MCF 10A (cell line): ENCODE measurements at regions not wholly inside any gene's neighbourhood (a gene's known extent, or its start where the extent isn't known, plus 50 kb on each side); places are given as distances from the start of the nearest gene placed in this dataset.

ENCODE experiments used
- BruUV-seq: library from RNA; stranded (reverse); fragments of 400-500 nt; replicated peaks from 2 replicates; lab custom pipeline; 2021; lab: Mats Ljungman, UMichigan
- CTCF ChIA-PET: fragments of 300-600 bp; sonication (Branson Sonifier 250); formaldehyde crosslinking; extraction: SDS; loops from one replicate; lab custom pipeline; 2021; ENCODE audit warnings: antibody characterized with exemption, inconsistent platforms; lab: Yijun Ruan, JAX
- POLR2A ChIA-PET: fragments of 300-600, 350-650 bp; sonication (Branson Sonifier 250); formaldehyde crosslinking; extraction: SDS; loops from one replicate; lab custom pipeline; 2020; ENCODE audit warnings: antibody characterized with exemption, inconsistent platforms; lab: Yijun Ruan, JAX
- DNase-seq: peaks from one replicate; pipeline ENCODE4 v3.0.0-alpha.2; 2018; ENCODE audit not compliant: unreplicated experiment
- H3K27ac Mint-ChIP-seq: one replicate; pipeline ENCODE4 v1.8.0; 2022; ENCODE audit warnings: mild to moderate bottlenecking, low read depth, mixed read lengths; ENCODE audit not compliant: unreplicated experiment
- H3K27me3 Mint-ChIP-seq: one replicate; pipeline ENCODE4 v1.8.0; 2022; ENCODE audit warnings: mixed read lengths; ENCODE audit not compliant: insufficient read depth, unreplicated experiment
- H3K36me3 Mint-ChIP-seq: one replicate; pipeline ENCODE4 v1.8.0; 2022; ENCODE audit warnings: mild to moderate bottlenecking, moderate library complexity, mixed read lengths; ENCODE audit not compliant: insufficient read depth, unreplicated experiment
- H3K4me1 Mint-ChIP-seq: one replicate; pipeline ENCODE4 v1.8.0; 2022; ENCODE audit warnings: mixed read lengths; ENCODE audit not compliant: insufficient read depth, unreplicated experiment
- H3K4me3 Mint-ChIP-seq: one replicate; pipeline ENCODE4 v1.8.0; 2022; ENCODE audit warnings: mild to moderate bottlenecking, moderate library complexity, mixed read lengths; ENCODE audit not compliant: unreplicated experiment
- H3K9me3 Mint-ChIP-seq: one replicate; pipeline ENCODE4 v1.8.0; 2022; ENCODE audit warnings: mixed read lengths; ENCODE audit not compliant: unreplicated experiment
- CTCF ChIP-seq: fragments of 200-600 bp; IDR thresholded peaks from one replicate; pipeline ENCODE4 v1.8.0; 2022; ENCODE audit warnings: antibody characterized with exemption, mild to moderate bottlenecking; ENCODE audit not compliant: unreplicated experiment
- intact Hi-C: fragments of 100-400 bp; cut with micrococcal nuclease; formaldehyde crosslinking; loops from 2 replicates; pipeline ENCODE4 v1.14.1; 2022

GRCh38 chr10:36994886-36995285 lies 130.5 kb upstream of the ANKRD30A start:
- Mint-ChIP-seq H3K4me1 (no peaks in the 10 kb centered on the region), H3K27ac (no peak overlapping the region), H3K36me3 (no peaks in the 10 kb centered on the region), H3K27me3 (peaks cover 11% of the 10 kb centered on the region), H3K9me3 (no peaks in the 10 kb centered on the region), H3K4me3 (no peak overlapping the region)
- ChIA-PET POLR2A (no interaction called here), CTCF (interaction anchor here (0.9 kb wide), 1 partner anchor 501 kb away, joined by 3 read pairs; no protein-coding TSS in a partner anchor)
- BruUV-seq: no TSS peak
- no peak for DNase-seq
- intact Hi-C loops: no loop called here
- TF ChIP-seq CTCF: no peak

DNA sequence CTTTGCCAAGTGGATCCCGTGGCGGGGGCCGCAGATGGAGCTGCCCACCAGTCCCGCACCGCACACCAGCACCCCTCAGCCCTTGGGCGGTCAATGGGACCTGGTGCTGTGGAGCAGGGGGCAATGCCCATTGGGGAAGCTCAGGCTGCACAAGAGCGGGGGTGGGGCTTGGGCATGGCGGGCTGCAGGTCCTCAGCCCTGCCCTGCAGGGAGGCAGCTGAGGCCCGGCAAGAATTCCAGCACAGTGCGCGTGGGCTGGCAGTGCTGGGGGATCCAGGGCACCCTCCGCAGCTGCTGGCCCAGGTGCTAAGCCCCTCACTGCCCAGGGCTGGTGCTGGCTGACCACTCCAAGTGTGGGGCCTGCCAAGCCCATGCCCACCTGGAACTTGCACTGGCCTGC lies 136.2 kb upstream of the ANKRD30A start:
- no peak overlapping the region for H3K27ac Mint-ChIP-seq
- no peaks in the 10 kb centered on the region for H3K9me3 Mint-ChIP-seq
- POLR2A ChIA-PET: no interaction called here
- DNase-seq: no peak
- CTCF ChIA-PET: no interaction called here
- H3K4me1 Mint-ChIP-seq: no peaks in the 10 kb centered on the region
- no peak for TF ChIP-seq CTCF
- no TSS peak for BruUV-seq
- no peaks in the 10 kb centered on the region for H3K36me3 Mint-ChIP-seq
- no peak overlapping the region for H3K4me3 Mint-ChIP-seq
- intact Hi-C loops: no loop called here
- H3K27me3 Mint-ChIP-seq: peaks cover 49% of the 10 kb centered on the region

DNA sequence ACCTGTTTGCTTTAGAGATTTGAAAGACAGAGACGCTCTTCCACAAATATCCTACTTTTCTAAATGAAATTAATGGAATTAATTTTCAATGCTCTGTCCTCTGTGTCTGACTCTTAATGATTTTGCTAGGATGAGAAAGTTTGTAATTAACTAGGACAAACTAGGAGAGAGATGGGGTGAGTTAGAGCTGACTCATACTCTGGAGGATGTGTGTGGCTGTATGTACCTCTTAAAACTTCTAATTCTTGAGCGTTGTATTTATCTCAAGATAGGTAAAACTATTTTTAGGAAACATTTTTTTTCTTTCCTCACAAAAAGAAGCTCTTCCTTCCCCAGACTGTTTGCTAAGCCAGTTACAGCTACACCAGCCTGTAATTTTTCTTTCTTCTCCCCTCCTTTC lies 178.8 kb upstream of the ANKRD30A start:
- peaks cover 4% of the 10 kb centered on the region for H3K4me1 Mint-ChIP-seq
- H3K4me3 Mint-ChIP-seq: no peak overlapping the region
- H3K27ac Mint-ChIP-seq: no peak overlapping the region
- H3K36me3 Mint-ChIP-seq: no peaks in the 10 kb centered on the region
- BruUV-seq: no TSS peak
- no peak for TF ChIP-seq CTCF
- H3K9me3 Mint-ChIP-seq: no peaks in the 10 kb centered on the region
- peaks cover 11% of the 10 kb centered on the region for H3K27me3 Mint-ChIP-seq
- intact Hi-C loops: no loop called here
- ChIA-PET POLR2A (interaction anchor here (0.7 kb wide), 1 partner anchor 25 kb away, joined by 3 read pairs; no protein-coding TSS in a partner anchor), CTCF (interaction anchor here (1.1 kb wide), 1 partner anchor 47 kb away, joined by 3 read pairs; no protein-coding TSS in a partner anchor)
- DNase-seq: no peak

DNA sequence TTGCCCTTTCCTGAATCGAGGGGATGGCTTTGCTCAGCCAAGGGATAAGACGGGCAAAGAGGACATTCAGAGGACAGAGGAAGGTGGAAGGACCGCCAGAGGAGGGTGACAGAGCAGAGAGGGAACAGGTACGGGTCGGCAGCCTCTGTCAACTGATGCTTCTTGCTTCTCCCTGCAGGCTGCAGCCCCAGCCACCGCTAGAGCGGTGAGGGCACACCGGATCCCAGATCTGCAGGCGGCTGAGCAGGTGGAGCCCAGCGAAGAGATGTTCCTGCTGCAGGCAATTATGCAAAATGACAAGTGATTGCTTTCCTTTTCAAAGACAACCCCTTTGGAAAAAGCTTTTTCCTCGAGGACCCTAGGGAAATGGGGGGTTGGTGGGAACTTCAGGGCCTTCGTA lies 181.9 kb upstream of the ANKRD30A start:
- POLR2A ChIA-PET: no interaction called here
- Mint-ChIP-seq H3K36me3 (no peaks in the 10 kb centered on the region), H3K27me3 (peaks cover 8% of the 10 kb centered on the region), H3K27ac (no peak overlapping the region), H3K9me3 (no peaks in the 10 kb centered on the region), H3K4me1 (no peaks in the 10 kb centered on the region), H3K4me3 (no peak overlapping the region)
- intact Hi-C loops: no loop called here
- no peak for DNase-seq
- BruUV-seq: no TSS peak
- TF ChIP-seq CTCF: no peak
- CTCF ChIA-PET: interaction anchor here (0.6 kb wide), 1 partner anchor 58 kb away, joined by 4 read pairs; no protein-coding TSS in a partner anchor
